ENCODE measurements at regions not wholly inside any gene's neighbourhood (a gene's known extent, or its start where the extent isn't known, plus 50 kb on each side); places are given as distances from the start of the nearest gene placed in this dataset.

DNA sequence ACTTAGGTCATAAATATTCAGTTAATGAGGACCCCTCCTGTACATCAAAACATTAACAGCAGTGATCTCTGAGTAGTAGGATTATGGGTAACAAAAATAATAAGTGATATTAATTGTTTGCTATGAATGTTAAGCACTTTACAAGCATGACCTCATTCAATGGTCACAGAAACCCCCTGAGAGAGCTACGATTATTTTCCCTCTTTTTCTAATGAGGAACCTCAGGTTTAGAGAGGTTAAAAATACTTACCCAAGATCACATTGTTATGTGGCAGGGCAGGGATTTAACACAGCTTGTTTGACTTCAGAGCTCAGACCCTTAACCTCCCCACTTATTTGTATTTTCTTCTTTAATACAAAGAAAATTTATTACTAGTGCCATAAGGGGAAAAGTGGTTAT lies 228.2 kb downstream of the TBL1XR1 start:
- DNase-seq (ENCODE audit: low read depth in 2 of 2): no peak

DNA sequence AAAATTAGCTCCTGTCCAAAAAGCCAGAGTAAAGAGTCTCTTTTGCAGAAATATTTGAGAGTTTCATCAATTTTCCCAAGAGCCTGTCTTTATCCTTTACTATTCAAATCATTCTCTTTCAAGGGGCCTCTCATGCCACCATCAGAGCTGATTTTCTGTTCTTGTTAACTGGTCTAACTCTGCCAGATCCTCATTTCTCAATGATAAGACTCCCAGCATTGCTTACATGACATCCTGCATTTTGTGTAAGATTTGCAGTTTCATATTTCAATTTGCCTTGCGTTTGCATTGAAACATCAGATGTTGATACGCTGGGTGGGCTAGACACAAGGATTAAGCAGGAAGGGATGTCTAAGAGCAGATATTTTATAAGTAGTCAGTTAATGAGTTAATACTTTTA lies 228.7 kb downstream of the TBL1XR1 start:
- no peak for DNase-seq (ENCODE audit: low read depth in 2 of 2)

DNA sequence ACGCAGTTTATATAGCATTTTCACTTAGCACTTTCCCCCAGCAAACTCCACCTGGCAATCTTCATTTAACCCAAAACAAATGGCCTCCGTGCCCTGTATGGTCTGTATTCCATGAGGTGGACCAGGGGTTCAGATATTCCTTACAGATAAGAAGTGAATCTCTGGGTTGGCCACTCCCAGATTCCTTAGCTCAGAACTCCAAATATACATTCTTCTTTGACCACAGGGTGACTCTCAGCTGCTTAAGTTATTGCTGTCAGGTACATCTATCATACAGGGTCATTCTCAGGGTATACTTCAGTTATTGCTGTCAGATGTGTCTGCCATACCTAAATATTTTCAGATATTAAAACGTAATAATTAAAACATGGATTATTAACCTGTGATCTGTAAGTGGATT lies 229.8 kb downstream of the TBL1XR1 start:
- DNase-seq (ENCODE audit: low read depth in 2 of 2): no peak

DNA sequence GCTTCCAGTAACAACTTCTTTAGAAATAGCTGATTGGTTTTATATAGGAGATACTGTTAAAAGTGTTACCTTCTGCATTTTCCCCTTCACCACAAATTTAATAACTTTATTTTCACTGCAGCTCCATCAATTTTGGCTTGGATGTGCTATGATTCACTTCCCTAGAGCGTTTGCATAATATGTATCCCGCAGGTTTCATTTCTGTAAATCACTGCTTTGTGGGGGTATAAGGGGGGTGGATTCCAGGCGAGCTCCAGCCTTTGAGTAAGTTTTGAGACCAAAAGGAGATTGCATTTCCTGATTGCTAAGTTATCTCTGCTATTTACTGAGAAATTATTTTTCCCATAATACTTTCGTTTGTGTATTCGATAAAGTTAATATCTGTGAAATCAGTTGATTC lies 232.6 kb downstream of the TBL1XR1 start:
- DNase-seq (ENCODE audit: low read depth in 2 of 2): no peak

DNA sequence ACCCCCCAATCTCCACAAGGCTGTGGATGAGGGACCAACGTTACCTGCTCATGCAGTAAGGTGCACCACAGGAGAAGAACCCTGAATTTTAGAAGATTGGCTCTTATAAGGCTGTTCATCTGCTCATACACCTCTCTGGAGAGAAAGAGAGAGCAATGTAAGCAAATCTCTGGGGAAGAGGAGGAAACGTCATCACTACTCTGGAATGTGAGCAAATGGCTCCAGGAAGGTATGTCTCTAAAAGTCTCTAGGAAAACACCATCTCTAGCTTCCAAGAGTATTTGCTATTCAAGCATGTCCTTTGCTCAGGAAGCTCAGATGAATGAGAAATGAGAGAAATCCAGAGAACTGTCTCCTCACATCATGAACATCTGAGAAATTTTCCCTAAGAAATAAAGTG lies 235.4 kb downstream of the TBL1XR1 start:
- DNase-seq (ENCODE audit: low read depth in 2 of 2): peak in 1 of 2 donors; percentile 23

DNA sequence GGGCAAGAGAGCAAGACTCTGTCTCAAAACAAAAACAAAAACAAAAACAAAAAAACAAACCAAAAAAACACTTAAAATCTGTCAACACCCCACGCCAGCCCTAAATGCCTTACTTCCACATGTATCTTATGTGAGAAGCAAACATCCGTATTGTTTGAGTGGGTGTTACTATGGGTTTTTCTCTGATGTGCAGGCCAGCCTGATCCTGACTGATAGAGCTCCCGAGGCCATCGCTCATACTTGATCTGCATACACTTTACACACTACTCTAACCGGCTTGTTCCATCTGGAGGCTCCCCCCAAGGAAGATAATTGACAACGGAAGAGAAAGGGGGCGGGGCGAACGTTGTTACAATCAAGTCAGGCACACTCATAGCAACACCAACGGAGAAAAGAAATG lies 237.4 kb downstream of the TBL1XR1 start:
- DNase-seq (ENCODE audit: low read depth in 2 of 2): no peak

DNA sequence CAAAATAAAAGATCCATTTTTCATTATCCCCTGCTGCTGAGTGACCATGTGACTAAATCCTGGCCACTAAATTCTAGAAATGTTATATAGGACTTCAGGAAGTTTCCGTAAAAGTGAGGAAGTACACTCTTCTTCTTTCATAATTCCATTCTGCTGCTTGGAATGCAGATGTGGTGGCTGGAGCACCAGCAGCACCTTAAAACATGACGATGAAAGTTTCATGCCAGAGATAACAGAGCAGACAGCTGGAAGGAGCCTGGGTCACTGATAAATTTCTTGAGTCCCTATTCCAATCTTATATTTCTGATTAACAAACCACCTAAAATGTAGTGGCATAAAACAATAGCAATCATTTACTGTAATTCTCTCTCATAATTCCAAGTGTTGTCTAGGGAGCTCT lies 238.7 kb downstream of the TBL1XR1 start:
- DNase-seq (ENCODE audit: low read depth in 2 of 2): no peak

DNA sequence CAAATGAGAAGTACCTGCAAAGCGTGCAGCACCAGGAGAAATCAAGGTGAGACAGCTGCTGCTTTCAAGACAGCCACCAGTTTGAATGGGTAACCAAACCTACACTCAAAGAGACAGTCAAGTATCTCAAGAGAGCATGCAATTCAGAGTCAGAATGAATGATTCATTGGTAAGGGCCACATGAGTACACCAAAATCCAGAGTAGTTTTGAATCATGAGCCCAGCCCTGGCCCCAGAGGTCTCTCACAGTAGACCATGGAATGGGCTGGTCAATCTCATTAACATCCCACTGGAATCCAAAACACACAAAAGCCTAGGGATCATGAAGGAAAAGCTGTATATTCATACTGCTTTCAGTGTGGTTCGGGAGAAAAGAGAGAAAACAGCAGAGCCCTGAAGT lies 242.8 kb downstream of the TBL1XR1 start:
- no peak for DNase-seq (ENCODE audit: low read depth in 2 of 2)

DNA sequence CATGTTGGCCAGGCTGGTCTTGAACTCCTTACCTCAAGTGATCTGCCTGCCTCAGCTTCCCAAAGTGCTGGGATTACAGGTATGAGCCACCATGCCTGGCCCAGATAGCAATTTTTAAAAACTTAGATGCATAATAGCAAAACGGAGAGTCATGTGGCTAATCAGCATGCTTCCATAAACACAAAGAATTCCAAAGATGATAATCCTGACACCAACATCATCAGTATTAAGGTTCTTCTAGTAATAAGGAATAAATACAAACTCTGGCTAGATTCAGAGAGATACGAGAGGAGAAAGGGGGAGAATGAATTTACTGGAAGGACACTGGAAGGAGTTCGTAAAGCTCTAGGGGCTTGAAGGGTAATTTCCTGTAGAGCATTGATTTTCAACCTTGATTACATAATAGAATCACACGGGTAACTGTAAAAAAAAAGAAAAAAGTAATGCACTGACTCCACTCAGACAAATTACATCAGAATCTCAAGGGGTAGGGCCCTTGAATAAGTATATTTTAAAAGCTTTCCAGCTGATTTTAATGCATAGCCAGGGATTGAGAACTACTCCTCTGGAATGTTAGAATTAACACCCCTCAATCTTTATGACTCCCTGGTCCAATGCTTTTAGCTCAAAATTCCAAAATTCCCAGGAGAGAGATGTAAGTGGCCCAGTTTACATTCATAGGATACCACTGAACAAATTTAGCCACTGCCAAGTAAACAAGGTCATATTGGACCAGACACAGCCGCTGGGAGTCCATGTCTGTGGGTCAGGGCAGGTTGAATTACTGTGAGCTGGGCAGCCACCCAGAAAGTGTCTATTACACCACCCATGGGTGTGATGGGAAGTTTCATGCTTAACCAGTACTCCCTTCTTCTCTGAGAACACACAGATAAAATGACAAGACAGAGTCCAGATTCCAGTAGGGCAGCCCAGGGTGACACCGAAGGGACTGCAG lies 243.9 kb downstream of the TBL1XR1 start:
- no peak for DNase-seq (ENCODE audit: low read depth in 2 of 2)

DNA sequence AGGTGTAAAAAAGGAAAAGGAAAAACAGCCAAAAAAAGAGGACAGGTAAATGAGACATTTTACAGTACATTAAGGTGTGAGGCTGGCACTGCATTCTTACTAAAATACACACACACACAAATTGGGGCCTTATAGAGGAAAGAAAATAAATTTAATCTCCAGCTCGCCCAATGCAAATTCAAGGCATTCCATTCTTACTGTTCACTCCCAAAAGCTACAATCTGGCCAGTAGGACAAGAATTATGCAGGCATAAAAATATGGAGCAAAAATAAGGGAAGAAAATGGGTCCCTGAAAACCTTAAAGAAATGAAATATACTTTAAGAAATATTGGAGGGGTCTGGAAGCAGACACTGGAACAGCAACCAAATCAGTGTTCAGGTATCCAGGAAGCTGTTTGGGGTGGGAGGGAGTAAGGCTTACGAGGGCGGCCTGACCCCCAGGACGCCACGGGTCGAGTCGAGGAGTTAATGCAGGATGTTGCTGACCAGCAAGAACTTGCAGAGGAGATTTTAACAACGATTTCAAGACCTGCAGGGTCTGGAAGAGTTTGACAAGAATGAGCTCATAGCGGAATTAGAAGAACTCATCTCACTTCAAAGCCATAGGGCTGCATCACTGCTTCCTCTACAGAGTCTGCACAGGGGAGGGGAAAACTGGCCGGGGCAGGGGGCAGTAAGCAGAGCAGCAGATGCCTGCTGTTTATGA lies 245.5 kb downstream of the TBL1XR1 start:
- DNase-seq (ENCODE audit: low read depth in 2 of 2): no peak

DNA sequence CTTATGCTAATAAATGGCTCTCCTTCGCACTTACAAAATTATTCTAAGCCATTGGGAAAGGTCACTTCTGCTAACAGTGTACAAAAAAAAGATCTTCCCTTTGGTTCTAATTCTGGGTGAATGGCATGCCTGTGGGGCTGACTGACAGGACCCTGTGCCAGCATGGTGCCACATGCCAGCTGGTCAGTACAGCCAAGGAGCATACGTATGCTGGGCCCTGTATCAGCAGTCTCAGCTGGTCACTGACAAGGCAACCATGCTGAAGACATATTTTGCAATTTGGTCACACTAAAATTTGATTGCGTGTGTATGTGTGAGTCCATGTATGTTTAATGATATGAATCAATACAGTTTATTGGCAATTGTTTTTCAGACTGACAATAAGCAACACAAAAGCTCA lies 246.1 kb downstream of the TBL1XR1 start:
- peak in 1 of 2 donors; percentile 18 for DNase-seq (ENCODE audit: low read depth in 2 of 2)

DNA sequence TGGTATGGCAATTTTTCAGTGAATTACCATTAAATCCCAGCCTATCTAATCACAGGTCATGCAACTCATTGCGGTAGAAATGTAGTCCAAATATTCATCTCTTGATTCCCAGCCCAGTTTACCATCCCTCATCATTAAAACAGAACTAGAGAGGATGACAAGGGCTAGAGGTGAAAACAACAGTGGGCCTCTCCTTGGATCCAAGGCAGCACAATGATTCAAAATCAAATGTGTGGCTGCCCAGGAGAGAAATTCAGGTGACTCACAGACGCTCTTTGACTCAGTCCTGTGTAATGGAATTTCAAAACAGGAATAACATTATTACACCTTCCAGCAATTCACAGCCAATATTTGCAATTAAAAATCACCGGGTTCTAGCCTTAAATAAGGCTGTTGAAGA lies 246.5 kb downstream of the TBL1XR1 start:
- DNase-seq (ENCODE audit: low read depth in 2 of 2): peak; percentile 76 to 79

DNA sequence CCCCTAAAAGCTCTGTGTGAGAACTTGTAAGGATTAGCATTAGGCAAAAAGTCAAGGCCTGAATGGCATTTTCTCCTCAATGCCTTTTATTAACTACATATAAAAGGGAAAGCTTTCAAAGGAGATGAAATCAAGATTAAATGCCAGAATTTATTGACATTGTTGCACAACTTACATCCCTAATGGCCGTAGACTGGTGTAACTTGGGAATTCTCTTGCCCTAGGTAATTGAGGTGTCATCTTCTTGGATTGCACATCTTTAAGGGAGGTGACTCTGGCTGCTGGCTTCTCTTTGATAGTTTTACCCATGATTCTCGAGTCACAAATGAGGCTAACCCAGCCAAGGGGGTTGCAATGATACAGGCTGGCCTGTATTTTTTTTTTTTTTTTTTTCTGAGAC lies 249.1 kb downstream of the TBL1XR1 start:
- DNase-seq (ENCODE audit: low read depth in 2 of 2): no peak

DNA sequence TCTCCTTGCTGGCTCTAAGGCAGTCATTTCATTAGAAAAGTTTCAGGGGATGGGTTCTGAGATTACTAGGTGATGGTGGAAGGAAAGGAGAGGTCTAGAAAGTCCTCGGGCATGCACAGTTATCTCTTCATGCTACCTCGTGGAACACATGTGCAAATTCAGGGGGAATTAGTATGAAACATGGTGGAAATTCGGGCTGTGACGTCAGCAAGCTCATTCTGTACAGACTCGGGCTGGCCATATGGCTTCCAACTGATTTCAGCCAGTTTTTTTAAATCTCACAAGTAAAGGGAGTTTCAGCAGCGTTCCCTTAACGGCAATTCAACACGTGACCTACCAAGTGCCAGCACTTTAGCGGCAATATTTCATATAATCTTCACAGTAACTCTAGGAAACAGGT lies 251.1 kb downstream of the TBL1XR1 start:
- no peak for DNase-seq (ENCODE audit: low read depth in 2 of 2)

DNA sequence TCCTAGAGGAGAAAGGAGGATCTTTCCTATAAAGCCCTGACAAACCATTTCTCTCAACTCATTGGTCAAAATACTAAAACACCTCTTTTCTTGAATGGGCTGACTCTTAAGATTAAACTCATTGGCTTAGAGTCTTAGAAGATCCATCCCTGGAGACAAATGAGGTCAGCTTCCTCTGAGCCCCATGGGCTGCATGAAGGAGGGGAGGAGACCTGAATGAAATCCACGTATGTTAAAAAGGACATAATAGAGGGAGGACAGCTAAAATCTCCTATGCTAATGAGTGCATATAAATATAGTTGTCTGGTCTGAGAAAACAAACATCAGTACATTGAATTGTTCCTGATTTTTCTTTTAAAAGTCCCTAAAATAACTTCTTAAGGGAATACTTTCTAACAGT lies 255.0 kb downstream of the TBL1XR1 start:
- DNase-seq (ENCODE audit: low read depth in 2 of 2): no peak

DNA sequence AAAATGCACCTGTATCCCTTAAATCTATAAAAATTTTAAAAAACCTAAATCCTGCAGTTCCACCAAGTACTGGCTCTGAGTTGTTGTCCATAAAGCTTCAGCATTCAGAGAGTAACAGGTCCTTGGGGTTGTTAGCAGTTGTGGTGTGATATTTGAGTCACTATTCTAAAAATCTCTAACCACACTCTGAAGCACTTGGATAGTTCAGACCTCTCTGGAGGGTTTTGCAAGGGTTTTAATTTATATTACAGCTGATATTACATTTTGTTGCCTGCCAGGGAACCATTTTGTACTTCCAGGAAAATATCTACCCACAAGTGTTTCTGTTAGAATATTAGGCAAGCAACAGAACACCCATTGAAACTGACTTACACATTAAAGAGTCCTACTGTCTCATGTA lies 255.6 kb downstream of the TBL1XR1 start:
- no peak for DNase-seq (ENCODE audit: low read depth in 2 of 2)

DNA sequence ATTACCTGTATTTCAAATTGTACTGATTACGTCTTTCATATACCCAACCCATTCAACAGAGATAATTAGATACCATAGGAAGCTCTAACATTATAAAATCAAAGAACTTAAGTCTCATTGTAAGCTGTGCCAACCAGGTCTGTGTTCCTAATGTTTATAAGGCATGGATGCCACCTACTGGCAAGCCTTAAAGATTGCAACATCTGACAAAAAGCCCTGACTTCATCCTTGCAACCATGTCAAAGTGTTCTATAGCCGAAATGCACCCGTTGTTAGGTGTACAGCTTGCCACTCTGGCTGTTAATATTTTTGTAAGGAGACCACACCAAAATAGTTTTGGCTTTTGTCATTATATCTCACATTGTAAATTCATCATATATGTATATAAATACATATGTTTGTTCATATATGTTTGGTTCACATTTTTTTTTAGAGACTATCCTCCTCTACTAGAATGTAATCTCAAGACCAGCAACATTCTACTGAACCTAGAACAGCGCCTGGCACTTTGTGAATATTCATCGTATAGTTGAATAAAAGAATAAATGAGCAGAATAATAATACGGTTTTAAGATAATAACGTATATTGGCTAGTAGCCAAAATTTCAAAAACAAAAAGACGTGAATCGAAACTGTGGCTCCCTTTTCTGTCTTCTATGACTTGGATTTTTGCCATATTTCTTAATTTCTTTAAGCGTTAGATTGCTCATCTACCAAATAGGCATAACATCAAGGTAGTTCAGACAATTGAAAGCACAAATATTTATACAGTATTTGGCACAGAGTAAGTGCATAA lies 258.1 kb downstream of the TBL1XR1 start:
- DNase-seq (ENCODE audit: low read depth in 2 of 2): peak; percentile 79 to 86

DNA sequence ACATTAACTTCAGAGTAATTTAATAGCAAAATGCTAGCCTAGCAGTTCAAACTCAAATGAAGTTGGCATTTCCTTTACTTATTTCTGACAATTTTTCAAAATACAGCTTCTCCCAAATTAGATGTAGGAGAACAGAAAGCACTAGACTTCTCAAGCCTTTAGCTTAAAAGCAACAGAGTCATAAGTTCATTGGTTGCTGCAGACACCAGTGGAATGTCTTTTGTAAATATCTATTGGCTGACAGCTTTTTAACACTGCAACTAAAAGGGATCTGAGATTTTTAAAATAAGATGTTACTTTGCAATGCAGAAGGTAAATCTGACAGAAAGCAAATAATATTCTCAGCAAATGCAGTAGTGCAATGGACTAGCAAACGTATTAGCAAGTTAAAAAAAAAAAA lies 259.3 kb downstream of the TBL1XR1 start:
- DNase-seq (ENCODE audit: low read depth in 2 of 2): no peak

DNA sequence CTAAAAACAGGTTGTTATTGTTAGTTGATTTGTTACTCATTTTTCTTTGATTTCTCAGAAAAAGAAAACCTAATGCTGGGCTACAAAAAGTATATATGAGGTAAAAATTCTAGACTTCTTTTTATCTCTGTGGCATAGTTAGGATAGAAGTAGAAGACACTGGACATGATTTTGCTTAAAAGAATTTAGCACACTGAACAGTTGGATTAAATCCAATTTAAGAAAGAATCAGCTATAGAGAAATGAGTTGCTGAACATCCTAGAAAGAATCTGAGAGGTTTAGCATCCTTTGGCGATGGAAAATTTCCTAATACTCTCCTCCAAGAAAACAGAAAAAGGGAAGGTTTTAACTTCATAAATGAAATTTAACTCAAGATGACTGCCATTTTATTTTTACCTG lies 259.7 kb downstream of the TBL1XR1 start:
- DNase-seq (ENCODE audit: low read depth in 2 of 2): no peak

DNA sequence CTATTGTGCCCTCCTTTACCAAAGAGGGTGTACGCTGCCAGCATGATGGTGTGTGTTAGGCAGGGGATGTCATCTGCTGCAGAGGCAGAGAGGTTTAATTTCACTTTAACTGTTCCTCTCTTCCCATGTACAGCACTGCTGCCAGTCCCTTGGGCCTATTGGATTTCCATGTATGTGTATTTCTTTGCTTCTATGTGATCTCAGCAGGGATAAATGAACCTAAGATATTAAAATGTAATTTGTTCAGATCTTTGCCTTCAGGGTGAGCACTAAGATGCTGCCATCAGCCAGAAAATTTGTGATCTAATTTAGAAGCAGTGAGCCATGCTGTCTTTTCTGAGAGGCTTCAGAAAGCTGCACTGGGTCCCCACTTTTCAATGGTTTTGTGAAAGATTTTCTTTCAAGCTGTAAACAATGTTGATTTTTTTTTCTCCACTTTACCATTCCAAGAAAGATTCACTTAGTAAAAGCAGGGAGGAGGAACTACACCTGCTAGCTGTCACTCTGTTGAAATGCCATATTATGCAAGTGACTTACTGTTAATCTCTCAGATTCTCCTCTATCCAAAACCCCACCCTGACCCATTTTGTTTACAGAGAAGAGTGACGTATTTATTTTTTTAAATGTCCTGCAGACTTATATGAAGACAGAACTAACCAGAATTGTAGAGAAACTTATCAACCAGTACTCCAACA lies 261.9 kb downstream of the TBL1XR1 start:
- DNase-seq (ENCODE audit: low read depth in 2 of 2): no peak

DNA sequence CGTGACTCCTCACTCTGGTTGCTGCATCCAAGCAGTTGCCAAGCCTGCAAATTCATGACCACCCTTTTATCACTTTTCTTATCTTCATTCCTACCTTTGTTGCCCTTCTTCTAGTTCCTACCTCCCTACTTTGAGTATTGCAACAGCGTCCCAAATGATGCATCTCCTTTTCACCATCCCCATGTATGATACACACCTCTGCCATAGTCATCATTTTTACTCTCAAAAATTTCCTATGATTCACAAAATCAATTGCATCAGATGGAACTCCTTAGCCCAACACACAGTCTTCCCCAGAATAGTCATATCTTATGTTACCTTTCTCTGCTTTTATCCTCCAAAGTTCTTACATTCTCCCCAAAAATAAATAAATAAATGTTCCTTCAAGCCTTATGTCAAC lies 262.6 kb downstream of the TBL1XR1 start:
- no peak for DNase-seq (ENCODE audit: low read depth in 2 of 2)

DNA sequence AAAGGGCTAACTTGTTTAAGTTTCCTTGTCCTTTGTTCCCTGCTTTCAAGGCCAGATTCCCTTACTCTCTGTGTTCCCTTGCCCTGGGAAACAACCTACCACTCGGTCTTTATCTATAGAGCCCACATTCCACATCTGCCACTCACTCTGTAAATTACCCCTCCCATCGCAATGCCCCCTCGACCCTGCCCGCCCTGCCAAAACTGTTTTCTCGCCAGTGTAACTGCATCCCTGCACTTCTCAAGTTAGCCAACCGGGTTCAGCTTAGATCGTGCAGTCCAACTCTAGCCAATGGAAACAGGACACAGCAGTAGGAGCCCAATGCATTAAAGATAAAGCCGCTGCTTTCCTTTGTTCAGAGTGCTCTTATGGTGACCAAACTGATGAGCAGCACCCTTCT lies 263.6 kb downstream of the TBL1XR1 start:
- DNase-seq (ENCODE audit: low read depth in 2 of 2): no peak

Data from dermis microvascular lymphatic vessel endothelial cell (primary cell).